OCI-LY1 (cell line): ENCODE measurements at regions not wholly inside any gene's neighbourhood (a gene's known extent, or its start where the extent isn't known, plus 50 kb on each side); places are given as distances from the start of the nearest gene placed in this dataset.

Experiments used
- CTCF ChIP-seq: fragments of 200-600 bp; sonication (generic), shearing (Covaris generic); IDR thresholded peaks from 2 replicates; pipeline ENCODE4 v1.5.1; 2017; ENCODE audit warnings: mild to moderate bottlenecking, antibody characterized with exemption, low read length, moderate library complexity, mixed read lengths
- EZH2 ChIP-seq: fragments of 200-600 bp; sonication (generic), shearing (Covaris generic); IDR thresholded peaks from 2 replicates; pipeline ENCODE4 v1.8.0; 2017; ENCODE audit warnings: borderline replicate concordance, mixed run types, mild to moderate bottlenecking, antibody characterized with exemption, low read length, moderate library complexity, mixed read lengths

- TF ChIP-seq CTCF = no peak
- no peak for TF ChIP-seq EZH2
These were observed 313.2 kb downstream of the AHR start for GRCh38 chr7:17611611-17612010.
